ENCODE measurements at regions not wholly inside any gene's neighbourhood (a gene's known extent, or its start where the extent isn't known, plus 50 kb on each side); places are given as distances from the start of the nearest gene placed in this dataset.
A peak's percentile ranks its signal among the peaks of the same experiment; 100 is the strongest.

GRCh38 chr12:46936042-46936441, 110.2 kb upstream of the SLC38A4 start:
- no TSS peak for BruUV-seq (replicated peaks)
- H3K27me3 Mint-ChIP-seq (ENCODE audit: insufficient read depth, unreplicated experiment), result no peaks in the 10 kb centered on the region
- no peak for DNase-seq (ENCODE audit: unreplicated experiment)
- CTCF ChIA-PET, result interaction anchor here (0.6 to 5.1 kb wide), 10 partner anchors 12 to 812 kb away, joined by 3 to 34 read pairs (median 5); no protein-coding TSS in a partner anchor
- H3K4me3 Mint-ChIP-seq (ENCODE audit: unreplicated experiment), result no peak overlapping the region
- POLR2A ChIA-PET, result interaction anchor here (1.0 to 1.4 kb wide), 3 partner anchors 254 to 864 kb away, joined by 3 to 5 read pairs (median 3); no protein-coding TSS in a partner anchor
- intact Hi-C loops (cut with micrococcal nuclease), result loop anchor here (10.0 kb wide), 1 partner anchor 671 kb away; the partner anchor contains the start of gene SLC38A1
- H3K4me1 Mint-ChIP-seq (ENCODE audit: insufficient read depth, unreplicated experiment), result peaks cover 6% of the 10 kb centered on the region
- no peak overlapping the region for H3K27ac Mint-ChIP-seq (ENCODE audit: low read depth, unreplicated experiment)
- TF ChIP-seq CTCF (IDR thresholded peaks at IDR 0.05; ENCODE audit: unreplicated experiment), result no peak
- no peaks in the 10 kb centered on the region for H3K36me3 Mint-ChIP-seq (ENCODE audit: insufficient read depth, unreplicated experiment)
- no peaks in the 10 kb centered on the region for H3K9me3 Mint-ChIP-seq (ENCODE audit: unreplicated experiment)

- H3K36me3 Mint-ChIP-seq (ENCODE audit: insufficient read depth, unreplicated experiment), result no peaks in the 10 kb centered on the region
- H3K4me3 Mint-ChIP-seq (ENCODE audit: unreplicated experiment), result no peak overlapping the region
- H3K4me1 Mint-ChIP-seq (ENCODE audit: insufficient read depth, unreplicated experiment), result peaks cover 12% of the 10 kb centered on the region
- intact Hi-C loops (cut with micrococcal nuclease), result loop anchor here (10.0 kb wide), 1 partner anchor 673 kb away; the partner anchor contains the start of gene SLC38A1
- no peaks in the 10 kb centered on the region for H3K9me3 Mint-ChIP-seq (ENCODE audit: unreplicated experiment)
- DNase-seq (ENCODE audit: unreplicated experiment), result no peak
- no peak overlapping the region for H3K27ac Mint-ChIP-seq (ENCODE audit: low read depth, unreplicated experiment)
- CTCF ChIA-PET, result interaction anchor here (0.6 to 1.5 kb wide), 4 partner anchors 83 to 813 kb away, joined by 3 to 6 read pairs (median 3); no protein-coding TSS in a partner anchor
- POLR2A ChIA-PET, result interaction anchor here (0.7 kb wide), 1 partner anchor 813 kb away, joined by 4 read pairs; no protein-coding TSS in a partner anchor
- no peaks in the 10 kb centered on the region for H3K27me3 Mint-ChIP-seq (ENCODE audit: insufficient read depth, unreplicated experiment)
- no TSS peak for BruUV-seq (replicated peaks)
- no peak for TF ChIP-seq CTCF (IDR thresholded peaks at IDR 0.05; ENCODE audit: unreplicated experiment)
Measured at GRCh38 chr12:46938071-46938678, 112.4 kb upstream of the SLC38A4 start.

GRCh38 chr12:46941981-46942380, 116.2 kb upstream of the SLC38A4 start:
- ChIA-PET POLR2A (interaction anchor here (0.5 to 1.1 kb wide), 5 partner anchors 41 to 913 kb away, joined by 3 to 7 read pairs (median 5); no protein-coding TSS in a partner anchor), CTCF (interaction anchor here (0.7 to 6.1 kb wide), 10 partner anchors 7 to 784 kb away, joined by 3 to 52 read pairs (median 4); no protein-coding TSS in a partner anchor)
- Mint-ChIP-seq H3K9me3 (ENCODE audit: unreplicated experiment) (no peaks in the 10 kb centered on the region), H3K4me1 (ENCODE audit: insufficient read depth, unreplicated experiment) (peaks cover 12% of the 10 kb centered on the region), H3K27me3 (ENCODE audit: insufficient read depth, unreplicated experiment) (no peaks in the 10 kb centered on the region), H3K27ac (ENCODE audit: low read depth, unreplicated experiment) (no peak overlapping the region), H3K4me3 (ENCODE audit: unreplicated experiment) (no peak overlapping the region), H3K36me3 (ENCODE audit: insufficient read depth, unreplicated experiment) (no peaks in the 10 kb centered on the region)
- no TSS peak for BruUV-seq (replicated peaks)
- intact Hi-C loops (cut with micrococcal nuclease), result loop anchor here (5.0 kb wide), 1 partner anchor 40 kb away; no protein-coding TSS in a partner anchor
- TF ChIP-seq CTCF (IDR thresholded peaks at IDR 0.05; ENCODE audit: unreplicated experiment), result no peak
- no peak for DNase-seq (ENCODE audit: unreplicated experiment)

- no peaks in the 10 kb centered on the region for H3K9me3 Mint-ChIP-seq (ENCODE audit: unreplicated experiment)
- ChIA-PET CTCF (interaction anchor here (0.6 to 6.1 kb wide), 14 partner anchors 8 to 818 kb away, joined by 3 to 52 read pairs (median 4); no protein-coding TSS in a partner anchor), POLR2A (interaction anchor here (0.8 to 1.1 kb wide), 3 partner anchors 41 to 722 kb away, joined by 5 to 7 read pairs (median 5); no protein-coding TSS in a partner anchor)
- H3K27ac Mint-ChIP-seq (ENCODE audit: low read depth, unreplicated experiment), result peak overlapping the region; percentile 5
- H3K4me3 Mint-ChIP-seq (ENCODE audit: unreplicated experiment), result no peak overlapping the region
- intact Hi-C loops (cut with micrococcal nuclease), result loop anchor here (5.0 kb wide), 1 partner anchor 40 kb away; no protein-coding TSS in a partner anchor
- DNase-seq (ENCODE audit: unreplicated experiment), result peak; percentile 43
- BruUV-seq (replicated peaks), result no TSS peak
- TF ChIP-seq CTCF (IDR thresholded peaks at IDR 0.05; ENCODE audit: unreplicated experiment), result no peak
- no peaks in the 10 kb centered on the region for H3K27me3 Mint-ChIP-seq (ENCODE audit: insufficient read depth, unreplicated experiment)
- H3K36me3 Mint-ChIP-seq (ENCODE audit: insufficient read depth, unreplicated experiment), result no peaks in the 10 kb centered on the region
- H3K4me1 Mint-ChIP-seq (ENCODE audit: insufficient read depth, unreplicated experiment), result peaks cover 12% of the 10 kb centered on the region
Measured at GRCh38 chr12:46942579-46942978, 116.8 kb upstream of the SLC38A4 start.

Measured in MCF 10A (cell line).